Mesenchymal stem cell (in vitro differentiated cells and primary cell): ENCODE measurements at regions not wholly inside any gene's neighbourhood (a gene's known extent, or its start where the extent isn't known, plus 50 kb on each side); places are given as distances from the start of the nearest gene placed in this dataset.

Source experiments
- DNase-seq: peaks from one replicate; pipeline ENCODE4 v3.0.0-alpha.2; 2013
- H2AFZ ChIP-seq: one replicate; pipeline ENCODE4 v1.6.1; 2013; ENCODE audit warnings: low read depth, mild to moderate bottlenecking, control low read depth, inconsistent platforms, low read length, moderate library complexity
- H2AK5ac ChIP-seq: 2 replicates; pipeline ENCODE4 v1.6.1; 2013; ENCODE audit warnings: low read length, moderate library complexity, mild to moderate bottlenecking, inconsistent platforms; ENCODE audit not compliant: severe bottlenecking
- H2BK120ac ChIP-seq: one replicate; pipeline ENCODE4 v1.6.1; 2013; ENCODE audit warnings: low read depth, mild to moderate bottlenecking, inconsistent platforms, low read length, moderate library complexity
- H2BK12ac ChIP-seq, 2 experiments: one replicate each; pipeline ENCODE4 v1.6.1; 2013; ENCODE audit warnings: inconsistent platforms in 2 of 2, low read length in 2 of 2, mild to moderate bottlenecking in 2 of 2, moderate library complexity in 2 of 2, control low read depth in 1 of 2
- H2BK15ac ChIP-seq: one replicate; pipeline ENCODE4 v1.6.1; 2013; ENCODE audit warnings: mild to moderate bottlenecking, low read depth, inconsistent platforms; ENCODE audit not compliant: poor library complexity, severe bottlenecking
- H2BK5ac ChIP-seq: 2 replicates; pipeline ENCODE4 v1.6.1; 2013; ENCODE audit warnings: low read depth, mild to moderate bottlenecking, low read length, control low read depth, inconsistent platforms; ENCODE audit not compliant: poor library complexity, severe bottlenecking
- H3K14ac ChIP-seq, 2 experiments: one replicate each; pipeline ENCODE4 v1.6.1; 2013; ENCODE audit warnings: inconsistent platforms in 2 of 2, low read length in 2 of 2, control low read depth in 1 of 2, mild to moderate bottlenecking in 1 of 2, moderate library complexity in 1 of 2
- H3K18ac ChIP-seq, 2 experiments: one replicate each; pipeline ENCODE4 v1.6.1; 2013; ENCODE audit warnings: inconsistent platforms in 2 of 2, low read length in 2 of 2, control low read depth in 1 of 2, low read depth in 1 of 2, mild to moderate bottlenecking in 1 of 2
- H3K23ac ChIP-seq, 2 experiments: one replicate each; pipeline ENCODE4 v1.6.1; 2013; ENCODE audit warnings: inconsistent platforms in 2 of 2, low read length in 2 of 2, mild to moderate bottlenecking in 2 of 2, moderate library complexity in 2 of 2, control low read depth in 1 of 2
- H3K27ac ChIP-seq: 2 replicates; pipeline ENCODE4 v1.5.1; 2013; ENCODE audit warnings: mild to moderate bottlenecking, moderate library complexity, low read length, control low read depth, inconsistent platforms; ENCODE audit not compliant: poor library complexity, severe bottlenecking
- H3K27me3 ChIP-seq, 2 experiments: 2 replicates each; pipeline versions ENCODE4 v1.6.1 to v1.7.0; 2013; ENCODE audit warnings: low read length in 2 of 2, mild to moderate bottlenecking in 2 of 2, moderate library complexity in 2 of 2, control low read depth in 1 of 2, inconsistent platforms in 1 of 2; ENCODE audit not compliant: control insufficient read depth in 1 of 2, insufficient read depth in 1 of 2
- H3K36me3 ChIP-seq, 2 experiments: 2 replicates each; pipeline versions ENCODE4 v1.6.1 to v1.7.0; 2013; ENCODE audit warnings: low read length in 2 of 2, control low read depth in 1 of 2, inconsistent platforms in 1 of 2, low read depth in 1 of 2, mild to moderate bottlenecking in 1 of 2; ENCODE audit not compliant: insufficient read depth in 2 of 2, control insufficient read depth in 1 of 2
- H3K4ac ChIP-seq, 2 experiments: one replicate each; pipeline ENCODE4 v1.6.1; 2013; ENCODE audit warnings: inconsistent platforms in 2 of 2, low read length in 2 of 2, mild to moderate bottlenecking in 2 of 2, moderate library complexity in 2 of 2, control low read depth in 1 of 2, low read depth in 1 of 2
- H3K4me1 ChIP-seq: 2 replicates; pipeline ENCODE4 v1.6.1; 2013; ENCODE audit warnings: low read depth, low read length, control low read depth; ENCODE audit not compliant: control insufficient read depth, insufficient read depth
- H3K4me2 ChIP-seq: 2 replicates; pipeline ENCODE4 v1.6.1; 2013; ENCODE audit warnings: low read length, mild to moderate bottlenecking, inconsistent platforms; ENCODE audit not compliant: poor library complexity, severe bottlenecking
- H3K4me3 ChIP-seq, 2 experiments: 2 replicates each; pipeline versions ENCODE4 v1.5.1 to v1.7.0; 2013; ENCODE audit warnings: low read length in 2 of 2, mild to moderate bottlenecking in 2 of 2, control low read depth in 1 of 2, low read depth in 1 of 2; ENCODE audit not compliant: insufficient read depth in 1 of 2
- H3K79me1 ChIP-seq: replicated peaks from 2 replicates; pipeline ENCODE4 v1.6.1; 2013; ENCODE audit warnings: mild to moderate bottlenecking, control low read depth, low read length, inconsistent platforms; ENCODE audit not compliant: poor library complexity, severe bottlenecking
- H3K9ac ChIP-seq: 2 replicates; pipeline ENCODE4 v1.7.0; 2013; ENCODE audit warnings: mild to moderate bottlenecking, low read length, moderate library complexity
- H3K9me3 ChIP-seq: 2 replicates; pipeline ENCODE4 v1.7.0; 2013; ENCODE audit warnings: mild to moderate bottlenecking, low read length; ENCODE audit not compliant: control insufficient read depth
- H4K8ac ChIP-seq: one replicate; pipeline ENCODE4 v1.6.1; 2013; ENCODE audit warnings: inconsistent platforms, mild to moderate bottlenecking, low read length, moderate library complexity
- H4K91ac ChIP-seq: one replicate; pipeline ENCODE4 v1.6.1; 2013; ENCODE audit warnings: mild to moderate bottlenecking, low read length, inconsistent platforms
- WGBS: methylation state at CpG from one replicate; pipeline ENCODE4 v1.1.7; 2013; ENCODE audit warnings: mixed read lengths; 5-methylcytosine and 5-hydroxymethylcytosine counted together

GRCh38 chr5:174386846-174387245 lies 337.5 kb upstream of the MSX2 start:
- 75% methylated on average over 2 of the region's 2 CpGs for WGBS
- H3K4me1 ChIP-seq: no peaks in the 10 kb centered on the region
- H3K36me3 ChIP-seq: no peaks in the 10 kb centered on the region
- H2BK120ac ChIP-seq: no peak overlapping the region
- no peak overlapping the region for H4K91ac ChIP-seq
- no peak overlapping the region for H2AK5ac ChIP-seq
- H3K4me2 ChIP-seq: no peak overlapping the region
- peak overlapping the region in 1 of 2 experiments; percentile 51 for H3K4ac ChIP-seq
- H3K14ac ChIP-seq: peak overlapping the region in 1 of 2 experiments; percentile 28
- H3K18ac ChIP-seq: peak overlapping the region; percentile 24 to 34
- no peak overlapping the region for H3K23ac ChIP-seq
- peak overlapping the region; percentile 26 for H2BK15ac ChIP-seq
- H2BK5ac ChIP-seq: no peak overlapping the region
- no peaks in the 10 kb centered on the region for H3K79me1 ChIP-seq
- H4K8ac ChIP-seq: no peak overlapping the region
- no peak overlapping the region for H3K4me3 ChIP-seq
- no peak overlapping the region for H3K27ac ChIP-seq
- peak overlapping the region in 1 of 2 experiments; percentile 52 for H2BK12ac ChIP-seq
- H2AFZ ChIP-seq: peak overlapping the region; percentile 11
- no peaks in the 10 kb centered on the region for H3K9me3 ChIP-seq
- H3K27me3 ChIP-seq: peaks cover 0 to 13% of the 10 kb centered on the region in 2 experiments
- DNase-seq: no peak
- H3K9ac ChIP-seq: peak overlapping the region; percentile 51

GRCh38 chr5:174387448-174387847 lies 336.9 kb upstream of the MSX2 start:
- no peak overlapping the region for H2BK5ac ChIP-seq
- H2BK15ac ChIP-seq: no peak overlapping the region
- no peaks in the 10 kb centered on the region for H3K36me3 ChIP-seq
- H3K4ac ChIP-seq: no peak overlapping the region
- DNase-seq: no peak
- no peak overlapping the region for H4K8ac ChIP-seq
- WGBS: no CpG with 5 or more reads among the region's 1 CpG
- H3K9ac ChIP-seq: no peak overlapping the region
- no peaks in the 10 kb centered on the region for H3K79me1 ChIP-seq
- H3K4me2 ChIP-seq: no peak overlapping the region
- no peak overlapping the region for H3K4me3 ChIP-seq
- no peak overlapping the region for H3K23ac ChIP-seq
- no peaks in the 10 kb centered on the region for H3K9me3 ChIP-seq
- no peak overlapping the region for H2AFZ ChIP-seq
- H2BK120ac ChIP-seq: no peak overlapping the region
- H3K27ac ChIP-seq: no peak overlapping the region
- no peak overlapping the region for H2BK12ac ChIP-seq
- H4K91ac ChIP-seq: no peak overlapping the region
- peaks cover 0 to 16% of the 10 kb centered on the region in 2 experiments for H3K27me3 ChIP-seq
- no peak overlapping the region for H3K18ac ChIP-seq
- H3K14ac ChIP-seq: no peak overlapping the region
- H3K4me1 ChIP-seq: no peaks in the 10 kb centered on the region
- no peak overlapping the region for H2AK5ac ChIP-seq

- Histone ChIP-seq H3K4me2 (no peak overlapping the region), H3K27ac (no peak overlapping the region), H2BK5ac (no peak overlapping the region), H3K4ac (no peak overlapping the region), H2BK15ac (no peak overlapping the region), H3K27me3 (peaks cover 0 to 26% of the 10 kb centered on the region in 2 experiments), H3K14ac (no peak overlapping the region), H2AK5ac (no peak overlapping the region), H3K4me1 (no peaks in the 10 kb centered on the region), H3K36me3 (no peaks in the 10 kb centered on the region), H2BK120ac (no peak overlapping the region), H3K9ac (no peak overlapping the region), H2AFZ (no peak overlapping the region), H4K8ac (no peak overlapping the region), H3K4me3 (no peak overlapping the region), H3K9me3 (no peaks in the 10 kb centered on the region), H4K91ac (no peak overlapping the region), H3K79me1 (no peaks in the 10 kb centered on the region), H3K18ac (no peak overlapping the region), H2BK12ac (no peak overlapping the region), H3K23ac (no peak overlapping the region)
- WGBS: 90% methylated on average over 6 of the region's 6 CpGs
- no peak for DNase-seq
These were observed 331.5 kb upstream of the MSX2 start for GRCh38 chr5:174392892-174393291.

GRCh38 chr5:174396541-174396940 lies 327.8 kb upstream of the MSX2 start:
- 82% methylated on average over 2 of the region's 4 CpGs for WGBS
- Histone ChIP-seq H3K23ac (no peak overlapping the region), H2BK12ac (no peak overlapping the region)

More at GRCh38 chr5:174396541-174396940, 327.8 kb upstream of the MSX2 start:
- Histone ChIP-seq H2BK120ac (no peak overlapping the region), H4K8ac (no peak overlapping the region), H3K27ac (no peak overlapping the region), H3K79me1 (no peaks in the 10 kb centered on the region), H3K4me3 (no peak overlapping the region), H2BK5ac (no peak overlapping the region), H3K9ac (no peak overlapping the region), H3K4me2 (no peak overlapping the region), H2AFZ (no peak overlapping the region), H3K27me3 (peaks cover 0 to 36% of the 10 kb centered on the region in 2 experiments), H2BK15ac (no peak overlapping the region), H3K36me3 (no peaks in the 10 kb centered on the region), H3K18ac (no peak overlapping the region), H3K4me1 (no peaks in the 10 kb centered on the region), H4K91ac (peak overlapping the region; percentile 46), H2AK5ac (no peak overlapping the region), H3K4ac (no peak overlapping the region), H3K9me3 (no peaks in the 10 kb centered on the region), H3K14ac (no peak overlapping the region)
- DNase-seq: no peak
